Endothelial cell (in vitro differentiated cells): ENCODE measurements at regions not wholly inside any gene's neighbourhood (a gene's known extent, or its start where the extent isn't known, plus 50 kb on each side); places are given as distances from the start of the nearest gene placed in this dataset.

ENCODE experiments used
- DNase-seq: peaks from one replicate; pipeline ENCODE4 v3.0.0; 2021; ENCODE audit warnings: low spot score
- H3K27ac Mint-ChIP-seq: one replicate; pipeline ENCODE4 v1.8.0; 2021; ENCODE audit warnings: mixed read lengths, inconsistent platforms; ENCODE audit not compliant: unreplicated experiment
- H3K27me3 Mint-ChIP-seq: one replicate; pipeline ENCODE4 v1.8.0; 2021; ENCODE audit warnings: mild to moderate bottlenecking, moderate library complexity, mixed read lengths, inconsistent platforms; ENCODE audit not compliant: unreplicated experiment
- H3K36me3 Mint-ChIP-seq: one replicate; pipeline ENCODE4 v1.8.0; 2021; ENCODE audit warnings: mild to moderate bottlenecking, low read depth, mixed read lengths, inconsistent platforms; ENCODE audit not compliant: unreplicated experiment
- H3K4me1 Mint-ChIP-seq: one replicate; pipeline ENCODE4 v1.8.0; 2021; ENCODE audit warnings: mild to moderate bottlenecking, mixed read lengths, inconsistent platforms; ENCODE audit not compliant: unreplicated experiment
- H3K4me3 Mint-ChIP-seq: one replicate; pipeline ENCODE4 v1.8.0; 2021; ENCODE audit warnings: mild to moderate bottlenecking, mixed read lengths, inconsistent platforms; ENCODE audit not compliant: unreplicated experiment
- H3K9me3 Mint-ChIP-seq: one replicate; pipeline ENCODE4 v1.8.0; 2021; ENCODE audit warnings: mixed read lengths, inconsistent platforms; ENCODE audit not compliant: unreplicated experiment
- CTCF ChIP-seq: fragments of 200-600 bp; sonication (generic); IDR thresholded peaks from one replicate; pipeline ENCODE4 v1.5.0; 2021; ENCODE audit warnings: antibody characterized with exemption; ENCODE audit not compliant: unreplicated experiment

- Mint-ChIP-seq H3K4me1 (peaks cover 4% of the 10 kb centered on the region), H3K27me3 (peaks cover 4% of the 10 kb centered on the region), H3K9me3 (no peaks in the 10 kb centered on the region), H3K4me3 (no peak overlapping the region), H3K36me3 (no peaks in the 10 kb centered on the region), H3K27ac (no peak overlapping the region)
- no peak for TF ChIP-seq CTCF
- no peak for DNase-seq
Measured at GRCh38 chr11:114890038-114890437, 211.7 kb downstream of the NXPE2 start.

GRCh38 chr11:114891911-114892310 lies 213.6 kb downstream of the NXPE2 start:
- Mint-ChIP-seq H3K36me3 (no peaks in the 10 kb centered on the region), H3K4me1 (peaks cover 4% of the 10 kb centered on the region), H3K27ac (no peak overlapping the region), H3K4me3 (no peak overlapping the region), H3K9me3 (no peaks in the 10 kb centered on the region), H3K27me3 (peaks cover 1% of the 10 kb centered on the region)
- TF ChIP-seq CTCF = no peak
- DNase-seq = no peak

GRCh38 chr11:114892381-114893197 lies 214.3 kb downstream of the NXPE2 start:
- H3K27me3 Mint-ChIP-seq = peaks cover 1% of the 10 kb centered on the region
- peak; percentile 20 for DNase-seq

GRCh38 chr11:114893329-114893728 lies 215.0 kb downstream of the NXPE2 start:
- H3K4me3 Mint-ChIP-seq = no peak overlapping the region
- TF ChIP-seq CTCF = no peak

More at GRCh38 chr11:114892381-114893197, 214.3 kb downstream of the NXPE2 start:
- peak; percentile 59 for TF ChIP-seq CTCF
- Mint-ChIP-seq H3K4me1 (no peaks in the 10 kb centered on the region), H3K27ac (no peak overlapping the region), H3K36me3 (no peaks in the 10 kb centered on the region), H3K4me3 (no peak overlapping the region), H3K9me3 (no peaks in the 10 kb centered on the region)

GRCh38 chr11:114896594-114896993 lies 218.3 kb downstream of the NXPE2 start:
- H3K36me3 Mint-ChIP-seq = no peaks in the 10 kb centered on the region
- peaks cover 1% of the 10 kb centered on the region for H3K27me3 Mint-ChIP-seq
- no peak overlapping the region for H3K4me3 Mint-ChIP-seq
- no peaks in the 10 kb centered on the region for H3K9me3 Mint-ChIP-seq
- no peaks in the 10 kb centered on the region for H3K4me1 Mint-ChIP-seq
- H3K27ac Mint-ChIP-seq = no peak overlapping the region
- no peak for TF ChIP-seq CTCF
- no peak for DNase-seq

More at GRCh38 chr11:114893329-114893728, 215.0 kb downstream of the NXPE2 start:
- peaks cover 1% of the 10 kb centered on the region for H3K27me3 Mint-ChIP-seq
- DNase-seq = no peak
- H3K36me3 Mint-ChIP-seq = no peaks in the 10 kb centered on the region
- no peaks in the 10 kb centered on the region for H3K9me3 Mint-ChIP-seq
- H3K4me1 Mint-ChIP-seq = no peaks in the 10 kb centered on the region
- no peak overlapping the region for H3K27ac Mint-ChIP-seq
